Neural progenitor cell (in vitro differentiated cells): ENCODE measurements at regions not wholly inside any gene's neighbourhood (a gene's known extent, or its start where the extent isn't known, plus 50 kb on each side); places are given as distances from the start of the nearest gene placed in this dataset.

Experiments used
- DNase-seq: peaks from one replicate; pipeline ENCODE4 v3.0.0-alpha.2; 2016; ENCODE audit warnings: low spot score
- H2AFZ ChIP-seq: fragments of 200-600 bp; sonication (generic); replicated peaks from 2 replicates; pipeline ENCODE4 v1.6.1; 2016; ENCODE audit warnings: antibody characterized with exemption
- H3F3A ChIP-seq: fragments of 200-600 bp; sonication (generic); 2 replicates; pipeline ENCODE4 v1.6.1; 2016; ENCODE audit warnings: antibody characterized with exemption, low read depth
- H3K27ac ChIP-seq: fragments of 200-600 bp; sonication (generic); 2 replicates; pipeline ENCODE4 v1.5.1; 2016; ENCODE audit warnings: mild to moderate bottlenecking
- H3K27me3 ChIP-seq: fragments of 200-600 bp; sonication (generic); 2 replicates; pipeline ENCODE4 v1.6.1; 2016; ENCODE audit warnings: mild to moderate bottlenecking, moderate library complexity
- H3K36me3 ChIP-seq: fragments of 200-600 bp; sonication (generic); 2 replicates; pipeline ENCODE4 v1.5.1; 2016
- H3K4me1 ChIP-seq: fragments of 200-600 bp; sonication (generic); 2 replicates; pipeline ENCODE4 v1.6.1; 2016; ENCODE audit warnings: mixed run types
- H3K4me2 ChIP-seq: fragments of 200-600 bp; sonication (generic); 2 replicates; pipeline ENCODE4 v1.6.1; 2016
- H3K4me3 ChIP-seq: fragments of 200-600 bp; sonication (generic); 2 replicates; pipeline ENCODE4 v1.5.1; 2016
- H3K79me2 ChIP-seq: fragments of 200-600 bp; sonication (generic); 2 replicates; pipeline ENCODE4 v1.6.1; 2016; ENCODE audit warnings: low read depth
- H3K9ac ChIP-seq: fragments of 200-600 bp; sonication (generic); 2 replicates; pipeline ENCODE4 v1.6.1; 2016
- H3K9me3 ChIP-seq: fragments of 200-600 bp; sonication (generic); 2 replicates; pipeline ENCODE4 v1.5.1; 2016; ENCODE audit warnings: low read depth
- H4K20me1 ChIP-seq: fragments of 200-600 bp; sonication (generic); 2 replicates; pipeline ENCODE4 v1.6.1; 2016; ENCODE audit warnings: low read depth
- H3K27ac Mint-ChIP-seq: 3 replicates; pipeline ENCODE4 v1.8.0; 2021; ENCODE audit warnings: mixed read lengths
- H3K27me3 Mint-ChIP-seq: 2 replicates; pipeline ENCODE4 v1.8.0; 2022; ENCODE audit warnings: low read depth, mild to moderate bottlenecking, inconsistent platforms, moderate library complexity, mixed read lengths; ENCODE audit not compliant: insufficient read depth
- H3K36me3 Mint-ChIP-seq: 3 replicates; pipeline ENCODE4 v1.8.0; 2021; ENCODE audit warnings: mixed read lengths
- H3K4me1 Mint-ChIP-seq: 3 replicates; pipeline ENCODE4 v1.8.0; 2021; ENCODE audit warnings: mixed read lengths
- H3K4me3 Mint-ChIP-seq: 3 replicates; pipeline ENCODE4 v1.8.0; 2021; ENCODE audit warnings: mild to moderate bottlenecking, moderate library complexity, mixed read lengths
- H3K9me3 Mint-ChIP-seq: 3 replicates; pipeline ENCODE4 v1.8.0; 2020; ENCODE audit warnings: mixed read lengths
- CTCF ChIP-seq: fragments of 200-600 bp; sonication (generic); IDR thresholded peaks from 2 replicates; pipeline ENCODE4 v1.5.1; 2017; ENCODE audit warnings: antibody characterized with exemption, mild to moderate bottlenecking
- EZH2 ChIP-seq: fragments of 200-600 bp; sonication (generic); IDR thresholded peaks from 2 replicates; pipeline ENCODE4 v1.6.1; 2017; ENCODE audit warnings: antibody characterized with exemption, mild to moderate bottlenecking, moderate library complexity
- EZH2phosphoT487 ChIP-seq: fragments of 200-600 bp; sonication (generic); IDR thresholded peaks from 2 replicates; pipeline ENCODE4 v1.6.1; 2017; ENCODE audit warnings: antibody characterized with exemption

DNA sequence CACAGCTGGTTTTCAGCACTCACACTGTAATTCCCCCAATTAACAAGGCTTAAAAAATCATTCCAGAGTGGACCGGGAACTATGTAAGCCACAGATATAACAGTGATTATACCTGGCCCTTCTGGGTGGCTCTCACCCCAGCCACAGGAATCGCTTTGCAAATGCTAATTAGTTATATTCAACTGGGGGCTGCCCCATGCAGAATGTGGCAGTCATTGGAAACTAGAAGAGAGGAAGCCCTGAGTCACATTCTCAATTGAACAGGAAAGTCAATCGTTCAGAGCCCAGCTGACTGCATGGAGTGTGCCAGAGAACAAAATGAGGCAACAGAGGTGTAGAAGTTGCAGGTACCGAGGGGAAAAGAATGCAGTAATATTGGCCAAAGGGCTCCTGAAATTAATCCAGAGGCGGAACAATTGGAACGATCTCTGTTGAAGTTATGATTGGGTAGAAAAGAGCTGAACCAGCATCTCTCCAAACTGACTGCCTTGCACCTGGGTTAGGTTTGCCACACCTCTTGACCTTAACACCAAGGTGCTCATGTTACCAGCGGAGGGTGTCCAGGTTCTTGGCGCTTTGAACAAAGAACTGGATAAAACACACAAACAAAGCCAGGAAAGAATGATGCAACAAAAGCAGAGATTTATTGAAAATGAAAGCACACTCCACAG, 909.7 kb upstream of the AUTS2 start:
- H3K4me1 ChIP-seq: peaks cover 16% of the 10 kb centered on the region
- peaks cover 10% of the 10 kb centered on the region for H3F3A ChIP-seq
- no peak overlapping the region for H2AFZ ChIP-seq
- peak overlapping the region; percentile 49 for H3K4me2 ChIP-seq
- H3K27ac ChIP-seq: no peak overlapping the region
- Mint-ChIP-seq H3K36me3 (no peaks in the 10 kb centered on the region), H3K27me3 (peaks cover 7% of the 10 kb centered on the region), H3K4me1 (peaks cover 47% of the 10 kb centered on the region), H3K4me3 (no peak overlapping the region), H3K27ac (no peak overlapping the region), H3K9me3 (peaks cover 6% of the 10 kb centered on the region)
- H3K36me3 ChIP-seq: no peaks in the 10 kb centered on the region
- no peaks in the 10 kb centered on the region for H3K27me3 ChIP-seq
- DNase-seq: peak; percentile 24
- no peaks in the 10 kb centered on the region for H3K79me2 ChIP-seq
- H3K9ac ChIP-seq: no peak overlapping the region
- no peaks in the 10 kb centered on the region for H3K9me3 ChIP-seq
- no peak overlapping the region for H3K4me3 ChIP-seq
- no peak for TF ChIP-seq CTCF
- TF ChIP-seq EZH2: no peak
- no peak for TF ChIP-seq EZH2phosphoT487
- H4K20me1 ChIP-seq: no peaks in the 10 kb centered on the region

DNA sequence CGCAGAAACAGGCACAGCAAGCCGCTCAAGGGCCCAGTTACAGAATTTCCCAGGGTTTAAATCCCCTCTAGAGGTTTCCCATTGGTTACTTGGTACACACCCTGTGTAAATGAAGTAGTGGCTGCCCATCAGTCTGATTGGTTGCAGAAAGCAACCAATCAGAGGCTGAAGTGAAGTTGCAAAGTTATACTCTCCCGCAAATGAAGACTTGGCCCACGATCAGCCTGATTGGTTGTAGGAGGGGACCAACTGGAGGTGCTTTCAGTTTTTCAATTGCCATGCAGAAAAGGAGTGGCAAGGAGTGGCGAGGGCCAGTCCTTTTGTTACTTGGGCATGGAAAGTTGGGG, 909.2 kb upstream of the AUTS2 start:
- no peak for DNase-seq
- H3K4me2 ChIP-seq: no peak overlapping the region
- no peak overlapping the region for H3K4me3 ChIP-seq
- H3K4me3 Mint-ChIP-seq: no peak overlapping the region
- H3K27ac Mint-ChIP-seq: no peak overlapping the region
- H3K4me1 Mint-ChIP-seq: peaks cover 47% of the 10 kb centered on the region
- H3K4me1 ChIP-seq: peaks cover 16% of the 10 kb centered on the region
- H3K27me3 ChIP-seq: no peaks in the 10 kb centered on the region
- H3K79me2 ChIP-seq: no peaks in the 10 kb centered on the region
- H4K20me1 ChIP-seq: no peaks in the 10 kb centered on the region
- H3K36me3 ChIP-seq: no peaks in the 10 kb centered on the region
- TF ChIP-seq CTCF (no peak), EZH2phosphoT487 (no peak), EZH2 (no peak)
- H3K9me3 ChIP-seq: no peaks in the 10 kb centered on the region
- H3K9ac ChIP-seq: no peak overlapping the region
- no peak overlapping the region for H3K27ac ChIP-seq
- no peak overlapping the region for H2AFZ ChIP-seq
- H3K36me3 Mint-ChIP-seq: no peaks in the 10 kb centered on the region
- H3F3A ChIP-seq: peaks cover 10% of the 10 kb centered on the region
- peaks cover 6% of the 10 kb centered on the region for H3K9me3 Mint-ChIP-seq
- peaks cover 7% of the 10 kb centered on the region for H3K27me3 Mint-ChIP-seq

- no peaks in the 10 kb centered on the region for H3K36me3 ChIP-seq
- Mint-ChIP-seq H3K36me3 (no peaks in the 10 kb centered on the region), H3K9me3 (peaks cover 13% of the 10 kb centered on the region), H3K27me3 (peaks cover 4% of the 10 kb centered on the region), H3K4me3 (no peak overlapping the region), H3K4me1 (peaks cover 34% of the 10 kb centered on the region), H3K27ac (peak overlapping the region; percentile 12)
- H3K9me3 ChIP-seq: no peaks in the 10 kb centered on the region
- H3K79me2 ChIP-seq: no peaks in the 10 kb centered on the region
- no peak overlapping the region for H3K4me3 ChIP-seq
- H3K4me1 ChIP-seq: peaks cover 13% of the 10 kb centered on the region
- H3K4me2 ChIP-seq: peak overlapping the region; percentile 42
- TF ChIP-seq EZH2 (no peak), CTCF (no peak), EZH2phosphoT487 (no peak)
- no peaks in the 10 kb centered on the region for H3K27me3 ChIP-seq
- H2AFZ ChIP-seq: no peak overlapping the region
- DNase-seq: no peak
- H3K27ac ChIP-seq: no peak overlapping the region
- H3F3A ChIP-seq: peaks cover 10% of the 10 kb centered on the region
- H4K20me1 ChIP-seq: no peaks in the 10 kb centered on the region
- no peak overlapping the region for H3K9ac ChIP-seq
These were observed 906.7 kb upstream of the AUTS2 start for GRCh38 chr7:68691261-68692216.
